MM.1S (cell line): ENCODE measurements at regions not wholly inside any gene's neighbourhood (a gene's known extent, or its start where the extent isn't known, plus 50 kb on each side); places are given as distances from the start of the nearest gene placed in this dataset.

Experiments used
- CTCF ChIP-seq: fragments of 300-600 bp; sonication (generic); IDR thresholded peaks from 2 replicates; pipeline ENCODE4 v1.5.1; 2016; ENCODE audit warnings: antibody characterized with exemption, low read length, mixed read lengths
- EZH2phosphoT487 ChIP-seq: fragments of 300-600 bp; sonication (generic); IDR thresholded peaks from 2 replicates; pipeline ENCODE4 v1.6.1; 2018; ENCODE audit warnings: antibody characterized with exemption, low read length

- no peak for TF ChIP-seq CTCF
- TF ChIP-seq EZH2phosphoT487: no peak
Measured at GRCh38 chr7:52287698-52288097, 747.7 kb upstream of the POM121L12 start.
